ENCODE measurements at regions not wholly inside any gene's neighbourhood (a gene's known extent, or its start where the extent isn't known, plus 50 kb on each side); places are given as distances from the start of the nearest gene placed in this dataset.
"Not testable (repeated sequence)": the region's sequence is repeated elsewhere in the genome, so short reads cannot be mapped to it uniquely, and the experiment has no call there.

DNA sequence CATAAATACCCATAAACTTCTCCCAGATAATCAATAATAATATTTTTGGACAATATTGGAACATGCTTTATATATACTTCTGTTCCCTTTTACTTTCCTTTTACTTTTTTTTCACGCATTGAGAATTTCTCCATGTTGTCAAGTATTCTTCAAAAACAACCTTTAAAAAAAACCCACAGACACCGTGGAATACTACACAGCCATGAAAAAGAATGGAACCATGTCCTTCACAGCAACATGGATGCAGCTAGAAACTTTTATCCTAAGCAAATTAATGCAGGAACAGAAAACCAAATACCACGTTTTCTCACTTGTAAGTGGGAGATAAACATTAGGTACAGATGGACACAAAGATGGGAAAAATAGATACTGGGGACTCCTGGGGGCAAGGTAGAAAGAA lies 854.7 kb downstream of the TBC1D22A start:
- H3K4me1 Mint-ChIP-seq = no peaks in the 10 kb centered on the region
- H3K9me3 Mint-ChIP-seq = no peaks in the 10 kb centered on the region
- Histone ChIP-seq H3K4me3 (ENCODE audit: control insufficient read depth in 1 of 2, extremely low read depth in 1 of 2, low read length in 1 of 2) (no peak overlapping the region), H3K4me1 (ENCODE audit: control insufficient read depth in 1 of 2, extremely low read depth in 1 of 2, insufficient read depth in 2 of 2, low read length in 2 of 2) (no peaks in the 10 kb centered on the region), H3K27me3 (replicated peaks in 1 of 2; ENCODE audit: control insufficient read depth in 2 of 2, extremely low read depth in 1 of 2, insufficient read depth in 2 of 2, low read length in 1 of 2) (peaks cover 0 to 25% of the 10 kb centered on the region in 2 experiments), H3K36me3 (ENCODE audit: control insufficient read depth in 2 of 2, extremely low read depth in 1 of 2, insufficient read depth in 1 of 2, low read length in 1 of 2) (no peaks in the 10 kb centered on the region), H3K9me3 (no peaks in the 10 kb centered on the region), H3K27ac (ENCODE audit: low read length) (no peak overlapping the region)
- CTCF ChIA-PET = no interaction called here
- no peak overlapping the region for H3K4me3 Mint-ChIP-seq
- ATAC-seq (replicated peaks in 1 of 4) (no peak), DNase-seq (no peak)
- POLR2A ChIA-PET = no interaction called here
- H3K27me3 Mint-ChIP-seq = peaks cover 5 to 14% of the 10 kb centered on the region in 2 donors
- no CpG with 5 or more reads among the region's 3 CpGs for WGBS (ENCODE audit: insufficient coverage)
- no peak overlapping the region for H3K27ac Mint-ChIP-seq
- H3K36me3 Mint-ChIP-seq = no peaks in the 10 kb centered on the region

- Histone ChIP-seq H3K4me3 (ENCODE audit: control insufficient read depth in 1 of 2, extremely low read depth in 1 of 2, low read length in 1 of 2) (no peak overlapping the region), H3K27me3 (replicated peaks in 1 of 2; ENCODE audit: control insufficient read depth in 2 of 2, extremely low read depth in 1 of 2, insufficient read depth in 2 of 2, low read length in 1 of 2) (peaks cover 0 to 26% of the 10 kb centered on the region in 2 experiments), H3K9me3 (no peaks in the 10 kb centered on the region), H3K27ac (ENCODE audit: low read length) (no peak overlapping the region), H3K4me1 (ENCODE audit: control insufficient read depth in 1 of 2, extremely low read depth in 1 of 2, insufficient read depth in 2 of 2, low read length in 2 of 2) (no peaks in the 10 kb centered on the region), H3K36me3 (ENCODE audit: control insufficient read depth in 2 of 2, extremely low read depth in 1 of 2, insufficient read depth in 1 of 2, low read length in 1 of 2) (no peaks in the 10 kb centered on the region)
- ATAC-seq (replicated peaks in 1 of 4) (no peak), DNase-seq (no peak)
- no peaks in the 10 kb centered on the region for H3K36me3 Mint-ChIP-seq
- ChIA-PET POLR2A (no interaction called here), CTCF (no interaction called here)
- no peaks in the 10 kb centered on the region for H3K9me3 Mint-ChIP-seq
- 88% methylated on average over 11 of the region's 11 CpGs for WGBS (ENCODE audit: insufficient coverage)
- H3K4me3 Mint-ChIP-seq = no peak overlapping the region
- no peaks in the 10 kb centered on the region for H3K4me1 Mint-ChIP-seq
- H3K27ac Mint-ChIP-seq = no peak overlapping the region
- H3K27me3 Mint-ChIP-seq = peaks cover 8 to 16% of the 10 kb centered on the region in 2 donors
These were observed 854.1 kb downstream of the TBC1D22A start for GRCh38 chr22:47616396-47617020.

GRCh38 chr22:47615051-47615450 lies 852.6 kb downstream of the TBC1D22A start:
- H3K36me3 ChIP-seq (ENCODE audit: control insufficient read depth in 2 of 2, extremely low read depth in 1 of 2, insufficient read depth in 1 of 2, low read length in 1 of 2) = no peaks in the 10 kb centered on the region
- no peak overlapping the region for H3K27ac ChIP-seq (ENCODE audit: low read length)
- POLR2A ChIA-PET = no interaction called here
- H3K4me3 ChIP-seq (ENCODE audit: control insufficient read depth in 1 of 2, extremely low read depth in 1 of 2, low read length in 1 of 2) = no peak overlapping the region
- no peak for ATAC-seq (replicated peaks in 1 of 4)
- Mint-ChIP-seq H3K9me3 (peaks cover 0 to under 1% (median 0%) of the 10 kb centered on the region in 3 donors), H3K27me3 (peaks cover 6 to 16% of the 10 kb centered on the region in 2 donors), H3K4me1 (no peaks in the 10 kb centered on the region), H3K36me3 (no peaks in the 10 kb centered on the region), H3K4me3 (no peak overlapping the region), H3K27ac (no peak overlapping the region)
- no peaks in the 10 kb centered on the region for H3K4me1 ChIP-seq (ENCODE audit: control insufficient read depth in 1 of 2, extremely low read depth in 1 of 2, insufficient read depth in 2 of 2, low read length in 2 of 2)
- H3K27me3 ChIP-seq (replicated peaks in 1 of 2; ENCODE audit: control insufficient read depth in 2 of 2, extremely low read depth in 1 of 2, insufficient read depth in 2 of 2, low read length in 1 of 2) = peaks cover 0 to 20% of the 10 kb centered on the region in 2 experiments
- CTCF ChIA-PET = no interaction called here
- 75% methylated on average over 7 of the region's 10 CpGs for WGBS (ENCODE audit: insufficient coverage)
- H3K9me3 ChIP-seq = no peaks in the 10 kb centered on the region
- no peak for DNase-seq

DNA sequence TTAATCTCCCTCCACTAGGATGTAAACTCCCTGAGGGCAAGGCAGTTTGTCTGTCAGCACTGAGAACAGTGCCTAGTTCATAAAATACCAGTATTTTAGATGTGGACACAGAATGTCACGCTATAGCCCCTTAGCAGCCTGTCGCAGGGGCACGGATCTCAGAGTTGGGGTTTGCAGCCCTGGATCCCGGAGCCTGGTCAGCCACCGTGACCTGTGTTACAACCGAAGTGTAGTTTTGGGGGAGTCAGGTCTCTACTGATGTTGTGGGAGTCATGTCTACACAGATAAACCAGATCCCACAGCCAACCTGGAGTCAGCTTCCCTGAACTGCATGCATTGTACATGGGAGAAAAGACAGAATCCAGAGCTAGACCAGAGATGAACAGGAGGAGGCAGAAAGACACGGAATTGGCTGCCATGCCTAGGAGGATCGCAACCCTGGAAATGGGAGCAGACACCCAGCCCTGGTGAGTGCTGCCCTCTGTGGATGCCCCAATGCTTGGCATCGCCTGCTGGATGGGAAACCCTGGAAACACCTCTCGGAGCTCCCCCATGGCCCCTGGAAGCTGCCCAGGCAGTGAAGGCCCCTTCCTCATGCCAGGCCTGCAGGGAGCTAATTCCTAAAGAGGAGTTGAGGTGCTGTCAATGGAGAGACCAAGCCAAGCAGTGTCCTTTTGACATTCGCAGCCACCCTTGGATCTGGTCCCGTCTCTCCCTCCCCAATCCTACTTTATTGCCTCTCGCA lies 851.3 kb downstream of the TBC1D22A start:
- peaks cover 0 to 19% of the 10 kb centered on the region in 2 experiments for H3K27me3 ChIP-seq (replicated peaks in 1 of 2; ENCODE audit: control insufficient read depth in 2 of 2, extremely low read depth in 1 of 2, insufficient read depth in 2 of 2, low read length in 1 of 2)
- POLR2A ChIA-PET = no interaction called here
- CTCF ChIA-PET = no interaction called here
- ATAC-seq (replicated peaks in 1 of 4) = no peak
- no peaks in the 10 kb centered on the region for H3K4me1 ChIP-seq (ENCODE audit: control insufficient read depth in 1 of 2, extremely low read depth in 1 of 2, insufficient read depth in 2 of 2, low read length in 2 of 2)
- no peak for DNase-seq
- Mint-ChIP-seq H3K27me3 (peaks cover 6 to 16% of the 10 kb centered on the region in 2 donors), H3K9me3 (peaks cover 0 to 5% (median 0%) of the 10 kb centered on the region in 3 donors), H3K27ac (no peak overlapping the region), H3K4me3 (no peak overlapping the region), H3K4me1 (no peaks in the 10 kb centered on the region), H3K36me3 (no peaks in the 10 kb centered on the region)
- H3K36me3 ChIP-seq (ENCODE audit: control insufficient read depth in 2 of 2, extremely low read depth in 1 of 2, insufficient read depth in 1 of 2, low read length in 1 of 2) = no peaks in the 10 kb centered on the region
- no peak overlapping the region for H3K4me3 ChIP-seq (ENCODE audit: control insufficient read depth in 1 of 2, extremely low read depth in 1 of 2, low read length in 1 of 2)
- no peaks in the 10 kb centered on the region for H3K9me3 ChIP-seq
- no peak overlapping the region for H3K27ac ChIP-seq (ENCODE audit: low read length)
- 65% methylated on average over 4 of the region's 13 CpGs for WGBS (ENCODE audit: insufficient coverage)

- H3K27ac Mint-ChIP-seq; DNase-seq; H3K4me3 Mint-ChIP-seq; H3K36me3 ChIP-seq (ENCODE audit: control insufficient read depth in 2 of 2, extremely low read depth in 1 of 2, insufficient read depth in 1 of 2, low read length in 1 of 2); H3K4me1 ChIP-seq (ENCODE audit: control insufficient read depth in 1 of 2, extremely low read depth in 1 of 2, insufficient read depth in 2 of 2, low read length in 2 of 2); H3K36me3 Mint-ChIP-seq; ATAC-seq (replicated peaks in 1 of 4); H3K4me1 Mint-ChIP-seq; POLR2A ChIA-PET; CTCF ChIA-PET; H3K9me3 ChIP-seq; H3K27ac ChIP-seq (ENCODE audit: low read length); H3K9me3 Mint-ChIP-seq; H3K4me3 ChIP-seq (ENCODE audit: control insufficient read depth in 1 of 2, extremely low read depth in 1 of 2, low read length in 1 of 2): not testable (repeated sequence)
- H3K27me3 ChIP-seq (replicated peaks in 1 of 2; ENCODE audit: control insufficient read depth in 2 of 2, extremely low read depth in 1 of 2, insufficient read depth in 2 of 2, low read length in 1 of 2) = peaks cover 0 to 20% of the 10 kb centered on the region in 2 experiments
- H3K27me3 Mint-ChIP-seq = peaks cover 6 to 16% of the 10 kb centered on the region in 2 donors
- 87% methylated on average over 9 of the region's 11 CpGs for WGBS (ENCODE audit: insufficient coverage)
These were observed 850.7 kb downstream of the TBC1D22A start for GRCh38 chr22:47613181-47613580.

GRCh38 chr22:47612311-47612910 lies 850.0 kb downstream of the TBC1D22A start:
- 74% methylated on average over 10 of the region's 17 CpGs for WGBS (ENCODE audit: insufficient coverage)
- no peaks in the 10 kb centered on the region for H3K36me3 ChIP-seq (ENCODE audit: control insufficient read depth in 2 of 2, extremely low read depth in 1 of 2, insufficient read depth in 1 of 2, low read length in 1 of 2)
- Mint-ChIP-seq H3K4me3 (no peak overlapping the region), H3K27ac (no peak overlapping the region), H3K36me3 (no peaks in the 10 kb centered on the region), H3K9me3 (peaks cover 0 to 5% (median 0%) of the 10 kb centered on the region in 3 donors), H3K4me1 (no peaks in the 10 kb centered on the region), H3K27me3 (peaks cover 6 to 16% of the 10 kb centered on the region in 2 donors)
- H3K4me3 ChIP-seq (ENCODE audit: control insufficient read depth in 1 of 2, extremely low read depth in 1 of 2, low read length in 1 of 2) = no peak overlapping the region
- H3K9me3 ChIP-seq = no peaks in the 10 kb centered on the region
- ChIA-PET POLR2A (no interaction called here), CTCF (no interaction called here)
- H3K27ac ChIP-seq (ENCODE audit: low read length) = no peak overlapping the region
- DNase-seq (no peak), ATAC-seq (replicated peaks in 1 of 4) (no peak)
- H3K4me1 ChIP-seq (ENCODE audit: control insufficient read depth in 1 of 2, extremely low read depth in 1 of 2, insufficient read depth in 2 of 2, low read length in 2 of 2) = no peaks in the 10 kb centered on the region
- peaks cover 0 to 20% of the 10 kb centered on the region in 2 experiments for H3K27me3 ChIP-seq (replicated peaks in 1 of 2; ENCODE audit: control insufficient read depth in 2 of 2, extremely low read depth in 1 of 2, insufficient read depth in 2 of 2, low read length in 1 of 2)

Measured in T-cell (primary cell).